NAMALWA (cell line): ENCODE measurements at regions not wholly inside any gene's neighbourhood (a gene's known extent, or its start where the extent isn't known, plus 50 kb on each side); places are given as distances from the start of the nearest gene placed in this dataset.
A peak's percentile ranks its signal among the peaks of the same experiment; 100 is the strongest.
"Not testable (repeated sequence)": the region's sequence is repeated elsewhere in the genome, so short reads cannot be mapped to it uniquely, and the experiment has no call there.

ENCODE experiments used
- DNase-seq: peaks from one replicate; pipeline ENCODE4 v3.0.0-alpha.2; 2015; ENCODE audit warnings: low spot score

DNA sequence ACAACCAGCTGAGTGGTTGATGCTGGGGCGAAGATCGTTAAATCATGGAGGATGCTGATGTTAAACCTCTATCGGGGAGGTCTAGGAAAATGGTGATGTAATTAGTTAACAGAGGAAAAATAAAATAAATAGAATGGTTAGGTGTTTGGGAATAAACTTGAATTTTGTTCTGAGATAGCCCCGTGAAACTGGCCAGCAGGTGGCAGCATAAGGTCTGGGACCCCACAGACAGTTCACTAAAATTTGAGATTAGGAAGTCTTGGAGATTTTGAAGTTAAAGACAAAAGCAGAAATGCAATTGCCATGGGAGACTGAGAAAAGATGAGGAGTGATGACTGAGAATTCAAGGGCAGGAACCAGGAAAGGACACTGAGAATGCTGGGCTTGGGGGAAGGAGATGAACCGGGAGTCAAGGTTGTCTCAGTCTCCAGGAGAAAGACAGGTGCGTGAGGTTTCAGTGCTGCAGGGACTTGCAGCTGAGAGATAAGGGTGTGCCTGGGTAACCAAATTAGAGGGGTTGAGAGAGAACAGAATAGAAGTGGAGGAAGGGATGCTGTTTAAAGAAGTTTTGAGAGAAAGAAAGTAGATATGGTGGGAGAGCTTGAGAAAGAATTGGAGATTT, 248.0 kb downstream of the ZNF92 start:
- peak; percentile 52 for DNase-seq

DNA sequence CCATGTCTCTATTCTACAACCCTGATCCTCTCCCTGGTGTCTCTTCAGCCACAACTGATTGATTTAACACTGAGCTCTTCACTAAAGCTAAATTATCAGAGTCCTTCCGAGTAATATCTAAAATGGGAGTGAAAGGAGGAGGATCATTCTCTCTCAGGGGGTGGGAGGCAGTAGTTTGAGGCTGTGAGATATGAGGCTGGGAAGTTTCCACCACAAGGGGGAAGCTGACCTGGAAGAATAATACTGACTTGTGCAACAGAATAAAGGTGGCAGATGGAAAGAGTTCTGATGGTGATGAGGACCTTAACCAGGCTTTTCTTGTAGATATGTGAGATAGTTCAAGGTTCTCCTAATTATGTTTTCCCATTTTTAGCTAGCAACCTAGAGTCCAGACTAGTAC, 241.6 kb upstream of the VKORC1L1 start:
- not testable (repeated sequence) for DNase-seq

DNA sequence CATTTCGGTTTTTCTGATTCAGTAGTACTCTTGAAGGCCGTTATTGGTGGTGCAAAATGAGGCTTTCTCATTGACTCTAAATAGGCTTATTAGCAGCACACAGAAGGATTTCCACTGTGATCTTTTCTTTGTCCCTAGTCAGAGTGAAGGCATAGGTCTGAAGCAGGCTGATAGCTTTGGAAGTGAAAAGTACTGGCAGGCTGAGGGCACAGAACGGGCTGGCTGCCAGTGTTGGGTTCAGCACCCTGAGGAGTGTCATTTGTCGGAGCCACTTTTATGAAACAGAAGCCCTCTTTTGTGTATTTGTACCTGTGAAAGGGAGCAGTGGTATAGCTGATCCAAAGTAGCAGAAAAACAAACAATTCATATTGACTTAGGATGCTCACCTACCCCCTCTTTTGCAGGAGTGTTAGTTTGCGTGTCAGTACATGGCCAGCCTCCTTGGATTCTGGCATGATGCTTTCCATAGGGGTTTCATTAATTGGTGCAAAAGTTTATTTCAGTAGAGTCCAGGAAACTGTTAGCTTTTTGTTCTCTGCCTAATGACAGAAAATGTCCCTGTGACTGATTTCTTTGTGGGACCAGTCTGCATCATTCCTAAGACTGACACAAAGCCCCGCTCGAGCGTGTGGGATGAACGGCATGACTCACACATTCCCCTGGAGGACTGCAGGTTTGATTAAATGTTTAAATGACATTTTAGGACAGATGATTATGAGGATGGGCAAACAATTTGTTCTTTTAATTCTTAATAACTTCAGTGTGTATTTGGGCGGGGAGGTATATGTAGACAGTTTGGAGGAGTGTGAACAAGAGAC, 239.1 kb upstream of the VKORC1L1 start:
- not testable (repeated sequence) for DNase-seq

- DNase-seq, result not testable (repeated sequence)
These were observed 234.0 kb upstream of the VKORC1L1 start for GRCh38 chr7:65638918-65639317.

GRCh38 chr7:65639717-65640116, 233.2 kb upstream of the VKORC1L1 start:
- DNase-seq, result not testable (repeated sequence)

- not testable (repeated sequence) for DNase-seq
These were observed 229.4 kb upstream of the VKORC1L1 start for GRCh38 chr7:65643498-65643897.

- DNase-seq, result not testable (repeated sequence)
These were observed 225.5 kb upstream of the VKORC1L1 start for GRCh38 chr7:65647153-65647964.

GRCh38 chr7:65651174-65651573, 221.7 kb upstream of the VKORC1L1 start:
- not testable (repeated sequence) for DNase-seq

DNA sequence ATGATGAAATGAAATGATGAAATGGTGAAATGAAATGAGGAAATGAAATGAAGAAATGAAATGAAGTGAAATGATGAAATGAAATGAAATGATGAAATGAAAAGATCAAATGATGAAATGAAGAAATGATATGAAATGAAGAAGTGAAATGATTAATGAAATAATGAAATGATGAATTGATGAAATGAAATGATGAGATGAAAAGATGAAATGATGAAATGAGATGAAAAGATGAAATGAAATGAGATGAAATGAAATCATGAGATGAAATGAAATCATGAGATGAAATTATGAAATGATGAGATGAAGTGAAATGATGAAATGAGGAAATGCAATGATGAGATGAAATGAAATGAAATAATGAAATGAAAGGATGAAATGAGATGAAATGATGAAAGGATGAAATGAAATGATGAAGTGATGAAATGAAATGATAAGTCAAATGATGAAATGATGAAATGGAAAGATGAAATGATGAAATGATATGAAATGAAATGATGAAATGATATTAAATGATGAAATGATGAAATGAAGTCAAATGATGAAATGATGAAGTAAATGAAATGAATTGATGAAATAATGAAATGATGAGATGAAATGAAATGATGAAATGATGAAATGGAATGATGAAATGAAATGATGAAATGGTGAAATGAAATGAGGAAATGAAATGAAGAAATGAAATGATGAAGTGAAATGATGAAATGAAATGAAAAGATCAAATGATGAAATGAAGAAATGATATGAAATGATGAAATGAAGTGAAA, 220.9 kb upstream of the VKORC1L1 start:
- not testable (repeated sequence) for DNase-seq

DNA sequence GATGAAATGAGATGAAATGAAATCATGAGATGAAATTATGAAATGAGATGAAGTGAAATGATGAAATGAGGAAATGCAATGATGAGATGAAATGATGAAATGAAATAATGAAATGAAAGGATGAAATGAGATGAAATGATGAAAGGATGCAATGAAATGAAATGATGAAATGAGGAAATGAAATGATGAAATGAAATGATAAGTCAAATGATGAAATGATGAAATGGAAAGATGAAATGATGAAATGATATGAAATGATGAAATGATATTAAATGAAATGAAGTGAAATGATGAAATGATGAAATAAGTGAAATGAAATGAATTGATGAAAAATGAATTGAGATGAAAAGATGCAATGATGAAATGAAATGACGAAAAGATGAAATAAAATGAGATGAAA, 220.2 kb upstream of the VKORC1L1 start:
- DNase-seq, result not testable (repeated sequence)

GRCh38 chr7:65656494-65657188, 216.2 kb upstream of the VKORC1L1 start:
- DNase-seq, result not testable (repeated sequence)

- DNase-seq, result not testable (repeated sequence)
These were observed 189.5 kb upstream of the VKORC1L1 start for GRCh38 chr7:65683362-65683761.

GRCh38 chr7:65699026-65699714, 173.7 kb upstream of the VKORC1L1 start:
- not testable (repeated sequence) for DNase-seq

- DNase-seq, result not testable (repeated sequence)
These were observed 173.0 kb upstream of the VKORC1L1 start for GRCh38 chr7:65699715-65700356.

GRCh38 chr7:65719123-65719798, 153.6 kb upstream of the VKORC1L1 start:
- not testable (repeated sequence) for DNase-seq

DNA sequence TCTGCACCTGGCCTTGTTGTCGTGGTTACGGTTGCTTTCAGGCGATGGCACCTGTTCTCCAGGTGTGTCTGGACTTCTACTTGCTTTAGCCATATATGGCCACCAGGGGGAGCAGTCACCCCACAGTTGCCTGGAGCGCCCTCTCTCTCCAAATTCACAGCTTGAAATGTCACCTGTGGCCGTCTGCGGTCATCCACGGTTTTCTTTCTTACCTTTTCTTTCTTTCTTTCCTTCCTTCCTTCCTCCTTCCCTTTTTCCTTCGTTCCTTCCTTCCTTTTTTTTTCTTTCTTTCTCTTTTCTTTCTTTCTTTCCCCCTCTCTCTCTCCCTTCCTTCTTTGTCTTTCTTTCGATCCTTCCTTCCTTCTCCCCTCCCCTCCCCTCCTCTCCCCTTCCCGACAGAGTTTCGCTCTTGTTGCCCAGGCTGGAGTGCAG, 150.5 kb upstream of the VKORC1L1 start:
- DNase-seq, result peak; percentile 79

- DNase-seq, result not testable (repeated sequence)
These were observed 145.7 kb upstream of the VKORC1L1 start for GRCh38 chr7:65727182-65727581.

DNA sequence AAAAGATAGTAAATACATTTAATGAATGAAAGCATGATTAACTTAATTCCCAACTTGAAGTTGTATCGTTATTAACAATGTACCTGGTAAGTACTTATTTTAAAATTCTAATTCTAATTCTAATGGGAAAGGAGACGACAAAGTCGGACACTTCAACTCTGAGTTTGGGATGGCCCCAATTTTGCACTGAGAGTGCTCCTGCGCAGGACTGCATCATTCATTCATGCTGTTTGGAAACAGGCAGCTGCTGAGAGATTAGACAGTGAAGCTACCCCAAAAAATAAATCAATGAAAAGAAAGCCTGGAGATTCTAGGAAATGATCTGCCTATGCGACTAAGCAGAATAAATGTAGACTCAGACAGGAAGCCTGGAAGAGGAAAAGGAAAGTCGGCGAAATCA, 141.7 kb upstream of the VKORC1L1 start:
- DNase-seq, result no peak

GRCh38 chr7:65731562-65732035, 141.3 kb upstream of the VKORC1L1 start:
- DNase-seq, result no peak
